ENCODE measurements at regions not wholly inside any gene's neighbourhood (a gene's known extent, or its start where the extent isn't known, plus 50 kb on each side); places are given as distances from the start of the nearest gene placed in this dataset.
A peak's percentile ranks its signal among the peaks of the same experiment; 100 is the strongest.

DNA sequence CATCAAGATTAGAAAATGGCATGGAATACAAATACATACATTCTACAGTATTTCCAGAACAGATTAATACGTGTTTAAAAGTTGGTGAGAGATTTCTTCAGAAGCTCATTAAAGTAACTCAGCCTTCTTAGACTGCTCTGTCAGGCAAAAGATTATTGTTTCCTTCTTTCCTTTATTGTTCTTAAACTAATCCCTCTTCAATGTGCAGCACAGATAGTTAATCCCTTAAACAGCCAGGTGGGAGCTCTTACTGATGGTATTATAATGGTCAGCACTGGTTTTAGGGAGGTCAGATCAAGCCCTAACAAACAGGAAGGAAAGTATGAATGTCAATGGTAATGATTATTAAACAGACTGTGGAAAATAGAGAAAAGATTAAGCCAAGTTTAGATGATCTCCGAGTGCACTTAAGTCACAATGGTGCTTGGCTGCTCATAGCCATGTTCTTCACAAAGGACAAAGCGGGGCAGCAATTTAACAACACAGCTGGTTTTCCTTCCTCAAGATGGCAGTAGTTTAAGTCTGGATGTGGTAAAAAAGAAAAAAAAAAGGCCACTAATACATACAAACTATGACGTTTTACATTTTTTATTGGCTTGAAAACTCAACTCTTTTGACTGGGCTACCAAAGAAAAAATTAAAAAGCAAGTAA is 992.6 kb downstream of the PCDH9 start:
- TF ChIP-seq, protein P1, sequence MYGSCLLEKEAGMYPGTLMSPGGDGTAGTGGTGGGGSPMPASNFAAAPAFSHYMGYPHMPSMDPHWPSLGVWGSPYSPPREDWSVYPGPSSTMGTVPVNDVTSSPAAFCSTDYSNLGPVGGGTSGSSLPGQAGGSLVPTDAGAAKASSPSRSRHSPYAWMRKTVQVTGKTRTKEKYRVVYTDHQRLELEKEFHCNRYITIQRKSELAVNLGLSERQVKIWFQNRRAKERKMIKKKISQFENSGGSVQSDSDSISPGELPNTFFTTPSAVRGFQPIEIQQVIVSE (CRISPR knock-in tag; IDR thresholded peaks at IDR 0.05; ENCODE audit: borderline replicate concordance) = no peak
- TF ChIP-seq, protein P2, sequence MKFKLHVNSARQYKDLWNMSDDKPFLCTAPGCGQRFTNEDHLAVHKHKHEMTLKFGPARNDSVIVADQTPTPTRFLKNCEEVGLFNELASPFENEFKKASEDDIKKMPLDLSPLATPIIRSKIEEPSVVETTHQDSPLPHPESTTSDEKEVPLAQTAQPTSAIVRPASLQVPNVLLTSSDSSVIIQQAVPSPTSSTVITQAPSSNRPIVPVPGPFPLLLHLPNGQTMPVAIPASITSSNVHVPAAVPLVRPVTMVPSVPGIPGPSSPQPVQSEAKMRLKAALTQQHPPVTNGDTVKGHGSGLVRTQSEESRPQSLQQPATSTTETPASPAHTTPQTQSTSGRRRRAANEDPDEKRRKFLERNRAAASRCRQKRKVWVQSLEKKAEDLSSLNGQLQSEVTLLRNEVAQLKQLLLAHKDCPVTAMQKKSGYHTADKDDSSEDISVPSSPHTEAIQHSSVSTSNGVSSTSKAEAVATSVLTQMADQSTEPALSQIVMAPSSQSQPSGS (CRISPR knock-in tag; IDR thresholded peaks at IDR 0.05; ENCODE audit: borderline replicate concordance, low read depth) = no peak
- no peak for TF ChIP-seq SP1 (CRISPR knock-in tag; conservative IDR thresholded peaks at IDR 0.05)
- TF ChIP-seq, protein P3, sequence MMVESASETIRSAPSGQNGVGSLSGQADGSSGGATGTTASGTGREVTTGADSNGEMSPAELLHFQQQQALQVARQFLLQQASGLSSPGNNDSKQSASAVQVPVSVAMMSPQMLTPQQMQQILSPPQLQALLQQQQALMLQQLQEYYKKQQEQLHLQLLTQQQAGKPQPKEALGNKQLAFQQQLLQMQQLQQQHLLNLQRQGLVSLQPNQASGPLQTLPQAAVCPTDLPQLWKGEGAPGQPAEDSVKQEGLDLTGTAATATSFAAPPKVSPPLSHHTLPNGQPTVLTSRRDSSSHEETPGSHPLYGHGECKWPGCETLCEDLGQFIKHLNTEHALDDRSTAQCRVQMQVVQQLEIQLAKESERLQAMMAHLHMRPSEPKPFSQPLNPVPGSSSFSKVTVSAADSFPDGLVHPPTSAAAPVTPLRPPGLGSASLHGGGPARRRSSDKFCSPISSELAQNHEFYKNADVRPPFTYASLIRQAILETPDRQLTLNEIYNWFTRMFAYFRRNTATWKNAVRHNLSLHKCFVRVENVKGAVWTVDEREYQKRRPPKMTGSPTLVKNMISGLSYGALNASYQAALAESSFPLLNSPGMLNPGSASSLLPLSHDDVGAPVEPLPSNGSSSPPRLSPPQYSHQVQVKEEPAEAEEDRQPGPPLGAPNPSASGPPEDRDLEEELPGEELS (CRISPR knock-in tag; IDR thresholded peaks at IDR 0.05) = no peak
- TF ChIP-seq, protein P4, sequence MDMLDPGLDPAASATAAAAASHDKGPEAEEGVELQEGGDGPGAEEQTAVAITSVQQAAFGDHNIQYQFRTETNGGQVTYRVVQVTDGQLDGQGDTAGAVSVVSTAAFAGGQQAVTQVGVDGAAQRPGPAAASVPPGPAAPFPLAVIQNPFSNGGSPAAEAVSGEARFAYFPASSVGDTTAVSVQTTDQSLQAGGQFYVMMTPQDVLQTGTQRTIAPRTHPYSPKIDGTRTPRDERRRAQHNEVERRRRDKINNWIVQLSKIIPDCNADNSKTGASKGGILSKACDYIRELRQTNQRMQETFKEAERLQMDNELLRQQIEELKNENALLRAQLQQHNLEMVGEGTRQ (CRISPR knock-in tag; IDR thresholded peaks at IDR 0.05) = no peak
- no peak for TF ChIP-seq ZNF423 (CRISPR knock-in tag; IDR thresholded peaks at IDR 0.05)
- TF ChIP-seq NR3C1 (CRISPR knock-in tag; conservative IDR thresholded peaks at IDR 0.05; ENCODE audit: low read depth) = no peak
- TF ChIP-seq OVOL2 (CRISPR knock-in tag; IDR thresholded peaks at IDR 0.05; ENCODE audit: borderline replicate concordance) = no peak
- no peak for TF ChIP-seq KAT7 (CRISPR knock-in tag; IDR thresholded peaks at IDR 0.05; ENCODE audit: borderline replicate concordance)
- TF ChIP-seq ZNF232 (CRISPR knock-in tag; IDR thresholded peaks at IDR 0.05) = no peak
- TF ChIP-seq NR1H2 (CRISPR knock-in tag; IDR thresholded peaks at IDR 0.05) = no peak
- TF ChIP-seq ZBTB21 (CRISPR knock-in tag; IDR thresholded peaks at IDR 0.05; ENCODE audit: borderline replicate concordance) = no peak
- TF ChIP-seq, protein P5, sequence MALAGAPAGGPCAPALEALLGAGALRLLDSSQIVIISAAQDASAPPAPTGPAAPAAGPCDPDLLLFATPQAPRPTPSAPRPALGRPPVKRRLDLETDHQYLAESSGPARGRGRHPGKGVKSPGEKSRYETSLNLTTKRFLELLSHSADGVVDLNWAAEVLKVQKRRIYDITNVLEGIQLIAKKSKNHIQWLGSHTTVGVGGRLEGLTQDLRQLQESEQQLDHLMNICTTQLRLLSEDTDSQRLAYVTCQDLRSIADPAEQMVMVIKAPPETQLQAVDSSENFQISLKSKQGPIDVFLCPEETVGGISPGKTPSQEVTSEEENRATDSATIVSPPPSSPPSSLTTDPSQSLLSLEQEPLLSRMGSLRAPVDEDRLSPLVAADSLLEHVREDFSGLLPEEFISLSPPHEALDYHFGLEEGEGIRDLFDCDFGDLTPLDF (CRISPR knock-in tag; IDR thresholded peaks at IDR 0.05) = no peak
- TF ChIP-seq GABPB1 (CRISPR knock-in tag; IDR thresholded peaks at IDR 0.05) = no peak
- TF ChIP-seq, protein P6, sequence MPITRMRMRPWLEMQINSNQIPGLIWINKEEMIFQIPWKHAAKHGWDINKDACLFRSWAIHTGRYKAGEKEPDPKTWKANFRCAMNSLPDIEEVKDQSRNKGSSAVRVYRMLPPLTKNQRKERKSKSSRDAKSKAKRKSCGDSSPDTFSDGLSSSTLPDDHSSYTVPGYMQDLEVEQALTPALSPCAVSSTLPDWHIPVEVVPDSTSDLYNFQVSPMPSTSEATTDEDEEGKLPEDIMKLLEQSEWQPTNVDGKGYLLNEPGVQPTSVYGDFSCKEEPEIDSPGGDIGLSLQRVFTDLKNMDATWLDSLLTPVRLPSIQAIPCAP (CRISPR knock-in tag; IDR thresholded peaks at IDR 0.05) = no peak
- TF ChIP-seq ZNF121 (CRISPR knock-in tag; IDR thresholded peaks at IDR 0.05) = no peak
- no peak for TF ChIP-seq TCF7 (CRISPR knock-in tag; IDR thresholded peaks at IDR 0.05; ENCODE audit: low read depth)
- no peak for DNase-seq (ENCODE audit: low spot score)

DNA sequence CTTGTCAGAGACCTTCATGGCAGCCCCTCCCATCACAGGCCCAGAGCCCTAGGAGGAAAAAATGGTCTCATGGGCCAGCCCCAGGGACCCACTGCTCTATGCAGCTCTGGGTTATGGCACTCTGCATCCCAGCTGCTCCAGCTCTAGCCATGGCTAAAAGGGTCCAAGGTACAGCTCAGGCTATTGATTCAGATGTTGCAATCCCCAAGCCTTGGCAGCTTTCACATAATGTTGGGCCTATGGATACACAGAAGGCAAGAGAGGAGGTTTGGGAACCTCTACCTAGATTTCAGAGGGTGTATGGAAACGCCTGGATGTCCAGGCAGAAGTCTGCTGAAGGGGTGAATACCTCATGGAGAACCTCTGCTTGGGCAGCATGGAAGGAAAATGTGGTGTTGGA is 996.0 kb downstream of the PCDH9 start:
- Mint-ChIP-seq H3K4me1 (peaks cover 41% of the 10 kb centered on the region), H3K9me3 (peaks cover 65% of the 10 kb centered on the region), H3K4me3 (no peak overlapping the region), H3K36me3 (peaks cover 66% of the 10 kb centered on the region), H3K27me3 (ENCODE audit: low read depth) (peaks cover 29% of the 10 kb centered on the region), H3K27ac (no peak overlapping the region)
- ChIA-PET POLR2A (no interaction called here), CTCF (no interaction called here)
- ATAC-seq (no peak), DNase-seq (ENCODE audit: low spot score) (no peak)
- TF ChIP-seq, protein P7, sequence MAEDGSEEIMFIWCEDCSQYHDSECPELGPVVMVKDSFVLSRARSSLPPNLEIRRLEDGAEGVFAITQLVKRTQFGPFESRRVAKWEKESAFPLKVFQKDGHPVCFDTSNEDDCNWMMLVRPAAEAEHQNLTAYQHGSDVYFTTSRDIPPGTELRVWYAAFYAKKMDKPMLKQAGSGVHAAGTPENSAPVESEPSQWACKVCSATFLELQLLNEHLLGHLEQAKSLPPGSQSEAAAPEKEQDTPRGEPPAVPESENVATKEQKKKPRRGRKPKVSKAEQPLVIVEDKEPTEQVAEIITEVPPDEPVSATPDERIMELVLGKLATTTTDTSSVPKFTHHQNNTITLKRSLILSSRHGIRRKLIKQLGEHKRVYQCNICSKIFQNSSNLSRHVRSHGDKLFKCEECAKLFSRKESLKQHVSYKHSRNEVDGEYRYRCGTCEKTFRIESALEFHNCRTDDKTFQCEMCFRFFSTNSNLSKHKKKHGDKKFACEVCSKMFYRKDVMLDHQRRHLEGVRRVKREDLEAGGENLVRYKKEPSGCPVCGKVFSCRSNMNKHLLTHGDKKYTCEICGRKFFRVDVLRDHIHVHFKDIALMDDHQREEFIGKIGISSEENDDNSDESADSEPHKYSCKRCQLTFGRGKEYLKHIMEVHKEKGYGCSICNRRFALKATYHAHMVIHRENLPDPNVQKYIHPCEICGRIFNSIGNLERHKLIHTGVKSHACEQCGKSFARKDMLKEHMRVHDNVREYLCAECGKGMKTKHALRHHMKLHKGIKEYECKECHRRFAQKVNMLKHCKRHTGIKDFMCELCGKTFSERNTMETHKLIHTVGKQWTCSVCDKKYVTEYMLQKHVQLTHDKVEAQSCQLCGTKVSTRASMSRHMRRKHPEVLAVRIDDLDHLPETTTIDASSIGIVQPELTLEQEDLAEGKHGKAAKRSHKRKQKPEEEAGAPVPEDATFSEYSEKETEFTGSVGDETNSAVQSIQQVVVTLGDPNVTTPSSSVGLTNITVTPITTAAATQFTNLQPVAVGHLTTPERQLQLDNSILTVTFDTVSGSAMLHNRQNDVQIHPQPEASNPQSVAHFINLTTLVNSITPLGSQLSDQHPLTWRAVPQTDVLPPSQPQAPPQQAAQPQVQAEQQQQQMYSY (CRISPR knock-in tag; IDR thresholded peaks at IDR 0.05) = no peak
- no peak for TF ChIP-seq SOX15 (CRISPR knock-in tag; IDR thresholded peaks at IDR 0.05)
- no peak for TF ChIP-seq CBFB (CRISPR knock-in tag; IDR thresholded peaks at IDR 0.05; ENCODE audit: low read depth)
- no peak for TF ChIP-seq ZNF232 (CRISPR knock-in tag; IDR thresholded peaks at IDR 0.05)
- no peak for TF ChIP-seq ATF1 (CRISPR knock-in tag; IDR thresholded peaks at IDR 0.05)
- TF ChIP-seq SMAD4 (CRISPR knock-in tag; IDR thresholded peaks at IDR 0.05) = no peak
- TF ChIP-seq, protein P8, sequence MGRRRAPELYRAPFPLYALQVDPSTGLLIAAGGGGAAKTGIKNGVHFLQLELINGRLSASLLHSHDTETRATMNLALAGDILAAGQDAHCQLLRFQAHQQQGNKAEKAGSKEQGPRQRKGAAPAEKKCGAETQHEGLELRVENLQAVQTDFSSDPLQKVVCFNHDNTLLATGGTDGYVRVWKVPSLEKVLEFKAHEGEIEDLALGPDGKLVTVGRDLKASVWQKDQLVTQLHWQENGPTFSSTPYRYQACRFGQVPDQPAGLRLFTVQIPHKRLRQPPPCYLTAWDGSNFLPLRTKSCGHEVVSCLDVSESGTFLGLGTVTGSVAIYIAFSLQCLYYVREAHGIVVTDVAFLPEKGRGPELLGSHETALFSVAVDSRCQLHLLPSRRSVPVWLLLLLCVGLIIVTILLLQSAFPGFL (CRISPR knock-in tag; IDR thresholded peaks at IDR 0.05; ENCODE audit: borderline replicate concordance) = no peak
- TF ChIP-seq GABPB1 (CRISPR knock-in tag; IDR thresholded peaks at IDR 0.05) = no peak

More for the DNA sequence above, 992.6 kb downstream of the PCDH9 start:
- ChIA-PET POLR2A (no interaction called here), CTCF (no interaction called here)
- H3K4me1 Mint-ChIP-seq = peaks cover 14% of the 10 kb centered on the region
- H3K36me3 Mint-ChIP-seq = peaks cover 39% of the 10 kb centered on the region
- H3K27me3 Mint-ChIP-seq (ENCODE audit: low read depth) = no peaks in the 10 kb centered on the region; the same call in 1 of the 2 replicates
- no peak overlapping the region for H3K4me3 Mint-ChIP-seq
- H3K27ac Mint-ChIP-seq = no peak overlapping the region
- peaks cover 42% of the 10 kb centered on the region for H3K9me3 Mint-ChIP-seq
- peak; percentile 70 for ATAC-seq
